CD14-positive monocyte (primary cell): ENCODE measurements at regions not wholly inside any gene's neighbourhood (a gene's known extent, or its start where the extent isn't known, plus 50 kb on each side); places are given as distances from the start of the nearest gene placed in this dataset.

Experiments
- DNase-seq, 3 donors: peaks; one replicate each; pipeline ENCODE4 v3.0.0-alpha.2; 2011 to 2022
- H2AFZ ChIP-seq: 2 replicates; pipeline ENCODE4 v1.6.0; 2012; ENCODE audit warnings: mild to moderate bottlenecking, low read depth, low read length, inconsistent platforms; ENCODE audit not compliant: insufficient read depth, poor library complexity, severe bottlenecking
- H3K27ac ChIP-seq, 2 donors: 1 replicate in 1 of 2; 2 replicates in 1 of 2; pipeline ENCODE4 v1.5.1; 2012 to 2013; ENCODE audit warnings: low read length in 2 of 2, control low read depth in 1 of 2, inconsistent platforms in 1 of 2, low read depth in 1 of 2, mild to moderate bottlenecking in 1 of 2
- H3K27me3 ChIP-seq, 2 donors: one replicate each; pipeline versions ENCODE4 v1.6.0 to v1.6.1; 2011 to 2013; ENCODE audit warnings: low read length in 2 of 2; ENCODE audit not compliant: control insufficient read depth in 2 of 2, insufficient read depth in 2 of 2
- H3K36me3 ChIP-seq, 2 donors: replicated peaks in 1 of 2; 1 replicate in 1 of 2; 2 replicates in 1 of 2; pipeline versions ENCODE4 v1.5.1 to v1.6.1; 2012 to 2013; ENCODE audit warnings: low read length in 2 of 2, control low read depth in 1 of 2, inconsistent platforms in 1 of 2, mild to moderate bottlenecking in 1 of 2; ENCODE audit not compliant: insufficient read depth in 2 of 2, control insufficient read depth in 1 of 2
- H3K4me1 ChIP-seq, 2 donors: 1 replicate in 1 of 2; 2 replicates in 1 of 2; pipeline versions ENCODE4 v1.5.1 to v1.6.1; 2012 to 2013; ENCODE audit warnings: low read length in 2 of 2, control low read depth in 1 of 2, inconsistent platforms in 1 of 2, mild to moderate bottlenecking in 1 of 2, moderate library complexity in 1 of 2; ENCODE audit not compliant: insufficient read depth in 2 of 2, control insufficient read depth in 1 of 2
- H3K4me2 ChIP-seq: replicated peaks from 2 replicates; pipeline ENCODE3; 2012; ENCODE audit warnings: low read length, moderate library complexity, mild to moderate bottlenecking; ENCODE audit not compliant: poor library complexity, severe bottlenecking; ENCODE audit errors: extremely low read depth
- H3K4me3 ChIP-seq, 3 experiments: fragments of 200-600 bp in 1 of 3; sonication (generic) in 1 of 3; replicated peaks in 1 of 3; 1 replicate in 2 of 3; 2 replicates in 1 of 3; pipeline ENCODE4 v1.5.1; 2011 to 2013; ENCODE audit warnings: low read length in 3 of 3, mild to moderate bottlenecking in 3 of 3, control low read depth in 2 of 3, low read depth in 2 of 3, inconsistent platforms in 1 of 3, moderate library complexity in 1 of 3
- H3K79me2 ChIP-seq: 2 replicates; pipeline ENCODE4 v1.6.0; 2012; ENCODE audit warnings: mild to moderate bottlenecking, control low read depth, inconsistent platforms, low read length, moderate library complexity; ENCODE audit not compliant: insufficient read depth
- H3K9ac ChIP-seq: 2 replicates; pipeline ENCODE4 v1.6.0; 2017; ENCODE audit warnings: low read length, mild to moderate bottlenecking; ENCODE audit not compliant: insufficient read depth, poor library complexity, severe bottlenecking
- H3K9me3 ChIP-seq, 2 donors: replicated peaks in 1 of 2; 1 replicate in 1 of 2; 2 replicates in 1 of 2; pipeline versions ENCODE4 v1.5.1 to v1.6.1; 2012 to 2013; ENCODE audit warnings: low read length in 2 of 2, control low read depth in 1 of 2; ENCODE audit not compliant: control insufficient read depth in 1 of 2, insufficient read depth in 1 of 2
- H4K20me1 ChIP-seq: 2 replicates; pipeline ENCODE4 v1.6.0; 2012; ENCODE audit warnings: mild to moderate bottlenecking, low read length, control low read depth, moderate library complexity; ENCODE audit not compliant: insufficient read depth
- H3K27ac Mint-ChIP-seq, 7 donors: one replicate each; pipeline ENCODE4 v1.8.0; 2020; ENCODE audit warnings: mild to moderate bottlenecking in 7 of 7, mixed read lengths in 7 of 7, moderate library complexity in 6 of 7, inconsistent platforms in 2 of 7
- H3K27me3 Mint-ChIP-seq, 3 donors: one replicate each; pipeline ENCODE4 v1.8.0; 2021 to 2022; ENCODE audit warnings: low read depth in 3 of 3, mild to moderate bottlenecking in 3 of 3, mixed read lengths in 3 of 3, moderate library complexity in 3 of 3, inconsistent platforms in 1 of 3
- H3K36me3 Mint-ChIP-seq, 2 donors: one replicate each; pipeline ENCODE4 v1.8.0; 2020; ENCODE audit warnings: mixed read lengths in 2 of 2, inconsistent platforms in 1 of 2, mild to moderate bottlenecking in 1 of 2
- H3K4me1 Mint-ChIP-seq: one replicate; pipeline ENCODE4 v1.8.0; 2020; ENCODE audit warnings: mild to moderate bottlenecking, mixed read lengths
- H3K4me3 Mint-ChIP-seq, 2 donors: one replicate each; pipeline ENCODE4 v1.8.0; 2020; ENCODE audit warnings: mild to moderate bottlenecking in 2 of 2, mixed read lengths in 2 of 2, moderate library complexity in 1 of 2
- H3K9me3 Mint-ChIP-seq, 7 donors: one replicate each; pipeline ENCODE4 v1.8.0; 2020 to 2022; ENCODE audit warnings: mixed read lengths in 7 of 7, mild to moderate bottlenecking in 6 of 7, moderate library complexity in 6 of 7, inconsistent platforms in 2 of 7
- CTCF ChIP-seq: fragments of 200-600 bp; IDR thresholded peaks from one replicate; pipeline ENCODE4 v1.8.0; 2022; ENCODE audit warnings: antibody characterized with exemption, mild to moderate bottlenecking
- WGBS: methylation state at CpG from one replicate; pipeline ENCODE4 v1.1.5; 2013; ENCODE audit warnings: missing lambda C conversion rate; ENCODE audit not compliant: insufficient coverage; 5-methylcytosine and 5-hydroxymethylcytosine counted together
- intact Hi-C, 2 donors: fragments of 100-400 bp; cut with micrococcal nuclease; formaldehyde crosslinking; loops; one replicate each; pipeline versions ENCODE4 v1.15.0 to v1.15.1; 2023

- H3K27ac Mint-ChIP-seq: no peak overlapping the region
- no peak overlapping the region for H3K27ac ChIP-seq
- peaks cover 0 to 6% (median 0%) of the 10 kb centered on the region in 7 donors for H3K9me3 Mint-ChIP-seq
- no peaks in the 10 kb centered on the region for H3K36me3 Mint-ChIP-seq
- no peaks in the 10 kb centered on the region for H3K27me3 ChIP-seq
- H3K79me2 ChIP-seq: no peaks in the 10 kb centered on the region
- no peaks in the 10 kb centered on the region for H3K4me1 ChIP-seq
- H3K36me3 ChIP-seq: no peaks in the 10 kb centered on the region
- no peak overlapping the region for H2AFZ ChIP-seq
- no peak for DNase-seq
- H3K9ac ChIP-seq: no peak overlapping the region
- H4K20me1 ChIP-seq: no peaks in the 10 kb centered on the region
- intact Hi-C loops: no loop called here
- H3K9me3 ChIP-seq: no peaks in the 10 kb centered on the region
- TF ChIP-seq CTCF: no peak
- no peaks in the 10 kb centered on the region for H3K4me1 Mint-ChIP-seq
- WGBS: no CpG with 5 or more reads among the region's 5 CpGs
- H3K4me3 Mint-ChIP-seq: no peak overlapping the region
- H3K4me3 ChIP-seq: no peak overlapping the region
- peaks cover 0 to 6% (median 3%) of the 10 kb centered on the region in 3 donors for H3K27me3 Mint-ChIP-seq
- H3K4me2 ChIP-seq: no peak overlapping the region
These were observed 434.2 kb downstream of the PPARGC1A start for GRCh38 chr4:23455456-23456158.

- Histone ChIP-seq H3K9me3 (no peaks in the 10 kb centered on the region), H4K20me1 (no peaks in the 10 kb centered on the region), H3K27me3 (no peaks in the 10 kb centered on the region), H3K4me1 (no peaks in the 10 kb centered on the region), H3K9ac (no peak overlapping the region), H3K36me3 (no peaks in the 10 kb centered on the region), H3K4me2 (no peak overlapping the region), H2AFZ (no peak overlapping the region), H3K4me3 (no peak overlapping the region), H3K27ac (no peak overlapping the region), H3K79me2 (no peaks in the 10 kb centered on the region)
- H3K36me3 Mint-ChIP-seq: no peaks in the 10 kb centered on the region
- peaks cover 0 to 3% (median 0%) of the 10 kb centered on the region in 7 donors for H3K9me3 Mint-ChIP-seq
- 100% methylated on average over 1 of the region's 1 CpG for WGBS
- no peak overlapping the region for H3K4me3 Mint-ChIP-seq
- no peak for DNase-seq
- H3K27me3 Mint-ChIP-seq: peaks cover 0 to 2% (median 0%) of the 10 kb centered on the region in 3 donors
- intact Hi-C loops: no loop called here
- TF ChIP-seq CTCF: no peak
- H3K27ac Mint-ChIP-seq: no peak overlapping the region
- no peaks in the 10 kb centered on the region for H3K4me1 Mint-ChIP-seq
These were observed 448.2 kb downstream of the PPARGC1A start for GRCh38 chr4:23441530-23442069.
